A172 (cell line): ENCODE measurements at regions not wholly inside any gene's neighbourhood (a gene's known extent, or its start where the extent isn't known, plus 50 kb on each side); places are given as distances from the start of the nearest gene placed in this dataset.
A peak's percentile ranks its signal among the peaks of the same experiment; 100 is the strongest.
"Not testable (repeated sequence)": the region's sequence is repeated elsewhere in the genome, so short reads cannot be mapped to it uniquely, and the experiment has no call there.

ENCODE experiments used
- DNase-seq: peaks from one replicate; pipeline ENCODE4 v3.0.0-alpha.2; 2015; ENCODE audit warnings: low spot score

DNA sequence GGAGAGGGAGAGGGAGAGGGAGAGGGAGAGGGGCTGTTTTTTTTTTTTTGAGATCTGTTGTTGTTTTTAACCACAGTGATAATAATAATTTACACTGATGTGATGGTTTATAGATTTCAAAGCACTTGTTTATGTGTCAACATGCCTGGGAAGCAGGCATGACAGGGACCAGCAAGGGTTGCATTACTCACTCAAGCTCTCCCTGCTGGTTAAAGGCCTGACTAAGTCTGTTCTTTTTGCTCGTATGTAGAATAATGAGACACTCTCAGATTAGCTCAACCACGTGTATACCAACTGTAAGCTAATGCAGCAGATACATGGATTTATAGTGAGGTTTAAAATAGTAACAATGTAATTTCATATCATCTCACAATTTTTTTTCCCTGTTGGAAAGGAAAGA, 134.6 kb upstream of the BOD1L1 start:
- DNase-seq = no peak

DNA sequence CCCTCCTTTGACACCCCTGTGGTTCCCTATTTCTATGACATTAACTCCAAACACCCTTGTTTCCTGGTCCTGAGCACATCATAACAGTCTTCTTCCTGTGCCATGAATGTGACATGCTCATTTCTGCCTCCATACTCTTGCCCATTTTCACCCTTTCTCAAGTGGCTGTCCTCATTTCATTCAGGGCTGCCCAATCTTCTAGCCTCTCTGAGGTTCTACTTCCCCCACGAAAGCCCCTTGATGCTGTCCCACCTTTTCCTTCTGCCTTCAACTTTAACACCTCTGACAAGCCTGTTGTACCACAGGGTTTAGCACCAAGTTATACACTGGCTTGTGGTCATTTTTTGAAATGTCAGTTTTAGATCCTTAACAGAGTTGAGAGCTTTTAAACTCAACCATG, 136.2 kb upstream of the BOD1L1 start:
- DNase-seq = no peak

DNA sequence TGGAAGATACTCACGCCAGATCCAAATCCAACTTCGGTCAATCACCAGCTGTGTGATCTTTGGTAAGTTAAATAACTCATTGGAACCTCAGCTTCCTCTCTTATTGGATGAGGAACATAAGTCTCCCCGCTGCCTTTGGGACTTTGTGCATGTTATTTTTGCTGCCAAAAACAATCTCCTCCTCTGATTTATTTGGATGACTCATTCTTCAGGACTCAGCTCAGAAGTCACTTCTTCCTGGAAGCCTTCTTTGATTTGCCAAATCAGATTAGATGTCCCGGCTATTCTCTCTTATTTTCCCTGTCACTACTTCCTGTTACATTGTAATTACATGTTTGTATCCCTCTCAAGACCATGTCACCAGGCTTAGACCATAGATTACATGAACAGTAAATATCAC, 138.0 kb upstream of the BOD1L1 start:
- DNase-seq = peak; percentile 55

DNA sequence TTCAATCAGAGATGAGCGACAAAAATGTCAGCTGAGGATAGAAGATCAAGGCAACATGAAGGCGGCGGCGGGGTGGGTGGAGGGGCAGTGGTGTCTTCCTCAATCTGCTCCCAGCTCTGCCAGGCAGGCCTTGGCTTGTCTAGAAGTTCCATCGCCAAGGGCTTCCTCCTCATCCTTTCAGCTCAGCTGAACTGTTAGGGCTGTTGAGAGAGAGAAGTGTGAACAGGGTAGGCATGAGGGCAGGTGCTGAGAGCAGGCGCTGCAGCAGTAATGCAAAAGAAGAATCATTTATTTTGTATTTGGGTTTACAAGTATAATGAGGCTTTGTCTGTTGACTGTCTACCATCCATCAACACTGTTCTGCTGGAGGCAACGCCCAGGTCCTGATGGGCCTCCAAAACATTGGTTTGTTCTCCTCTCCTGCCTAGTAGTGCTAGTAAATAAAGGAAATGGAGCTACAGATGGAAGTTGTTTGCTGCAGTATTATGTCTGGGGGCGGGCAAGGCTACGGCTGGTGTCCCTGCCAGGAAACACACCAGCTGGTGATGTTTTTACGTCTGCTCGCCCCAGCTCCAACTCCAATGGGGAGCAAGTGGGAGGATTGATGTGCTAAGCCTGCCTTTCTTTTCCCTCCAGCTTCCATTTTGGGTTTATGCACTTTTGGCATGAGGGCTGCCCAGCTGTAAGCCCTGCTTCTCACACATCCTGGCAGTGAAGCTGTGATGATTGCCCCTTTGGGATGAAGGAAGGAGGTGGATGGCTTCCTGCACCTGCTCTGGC, 139.4 kb upstream of the BOD1L1 start:
- DNase-seq = no peak

DNA sequence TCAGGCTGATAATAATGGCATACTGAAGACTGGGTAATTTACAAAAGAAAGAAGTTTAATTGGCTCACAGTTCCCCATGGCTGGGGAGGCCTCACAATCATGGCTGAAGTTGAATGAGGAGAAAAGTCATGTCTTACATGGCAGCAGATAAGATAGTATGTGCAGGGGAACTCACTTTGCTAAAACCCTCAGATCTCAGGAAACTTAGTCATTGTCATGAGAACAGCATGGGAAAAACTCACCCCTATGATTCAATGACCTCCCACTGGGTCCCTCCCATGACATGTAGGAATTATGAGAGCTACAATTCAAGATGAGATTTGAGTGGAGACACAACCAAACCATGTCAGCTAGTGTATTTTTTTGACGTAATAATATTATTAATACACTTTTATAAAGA, 149.8 kb upstream of the BOD1L1 start:
- DNase-seq = no peak

DNA sequence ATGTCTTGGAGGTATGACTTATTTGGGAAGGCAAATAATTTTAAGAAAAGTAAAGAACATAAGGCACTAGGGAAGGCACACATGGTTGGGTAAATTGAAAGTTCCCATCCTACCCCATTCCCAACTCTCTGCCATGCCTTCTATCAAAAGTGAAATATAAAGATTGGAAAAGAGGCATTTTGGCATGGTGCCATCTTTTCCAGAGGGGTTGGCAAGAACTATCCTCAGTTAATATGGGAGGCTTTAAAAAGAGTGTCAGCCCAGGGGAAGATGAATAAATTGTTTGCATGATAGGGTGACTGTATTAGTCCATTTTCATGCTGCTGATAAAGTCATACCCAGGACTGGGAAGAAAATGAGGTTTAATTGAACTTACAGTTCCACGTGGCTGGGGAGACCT, 150.8 kb upstream of the BOD1L1 start:
- DNase-seq = no peak

DNA sequence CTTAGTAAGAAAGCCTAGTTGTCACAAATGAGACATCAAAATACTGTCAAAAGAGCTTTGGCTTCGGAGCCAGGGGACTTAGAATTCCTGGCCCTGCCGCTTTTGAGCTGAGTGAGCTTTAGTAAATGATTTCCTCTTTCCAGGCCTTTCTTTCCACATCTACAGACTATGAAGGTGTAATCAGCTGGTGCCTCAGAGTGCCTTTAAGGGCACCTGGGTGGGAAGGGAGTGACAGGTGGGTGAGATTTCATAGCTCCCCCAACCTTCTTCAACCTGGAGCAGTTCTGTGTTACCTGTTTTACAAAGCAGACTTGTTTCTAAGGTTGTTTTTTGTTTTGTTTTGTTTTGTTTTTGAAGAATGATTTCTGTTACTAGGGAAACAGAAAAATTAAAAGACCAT, 154.7 kb upstream of the BOD1L1 start:
- no peak for DNase-seq

DNA sequence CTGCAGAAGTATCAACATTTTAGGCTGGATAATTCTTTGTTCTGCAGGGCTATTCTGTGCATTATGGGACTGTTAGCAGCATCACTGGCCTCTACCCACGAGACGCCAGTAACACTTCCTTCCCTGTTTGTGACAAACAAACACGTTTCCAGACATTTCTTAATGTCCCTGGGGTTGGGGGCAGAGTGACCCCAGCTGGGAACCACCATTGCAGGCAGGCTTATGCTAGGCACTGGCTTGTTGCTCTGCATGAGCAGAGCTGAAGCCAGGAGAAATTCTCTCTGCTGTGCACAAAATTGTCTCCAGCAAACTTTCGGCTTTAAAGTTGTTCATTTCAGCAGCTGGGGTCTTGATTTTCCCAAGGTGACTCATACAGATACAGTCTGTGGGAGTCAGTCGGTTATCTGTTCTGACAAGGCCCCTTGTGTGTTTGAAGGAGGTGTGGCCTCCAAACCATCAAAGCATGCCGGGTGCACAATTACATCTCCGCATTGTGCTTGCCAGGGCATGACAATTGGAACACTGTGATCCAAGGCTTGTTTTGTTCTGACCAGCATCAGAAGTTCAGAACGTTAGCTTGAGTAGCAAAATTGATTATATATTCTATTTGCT, 156.4 kb upstream of the BOD1L1 start:
- DNase-seq = peak; percentile 25

DNA sequence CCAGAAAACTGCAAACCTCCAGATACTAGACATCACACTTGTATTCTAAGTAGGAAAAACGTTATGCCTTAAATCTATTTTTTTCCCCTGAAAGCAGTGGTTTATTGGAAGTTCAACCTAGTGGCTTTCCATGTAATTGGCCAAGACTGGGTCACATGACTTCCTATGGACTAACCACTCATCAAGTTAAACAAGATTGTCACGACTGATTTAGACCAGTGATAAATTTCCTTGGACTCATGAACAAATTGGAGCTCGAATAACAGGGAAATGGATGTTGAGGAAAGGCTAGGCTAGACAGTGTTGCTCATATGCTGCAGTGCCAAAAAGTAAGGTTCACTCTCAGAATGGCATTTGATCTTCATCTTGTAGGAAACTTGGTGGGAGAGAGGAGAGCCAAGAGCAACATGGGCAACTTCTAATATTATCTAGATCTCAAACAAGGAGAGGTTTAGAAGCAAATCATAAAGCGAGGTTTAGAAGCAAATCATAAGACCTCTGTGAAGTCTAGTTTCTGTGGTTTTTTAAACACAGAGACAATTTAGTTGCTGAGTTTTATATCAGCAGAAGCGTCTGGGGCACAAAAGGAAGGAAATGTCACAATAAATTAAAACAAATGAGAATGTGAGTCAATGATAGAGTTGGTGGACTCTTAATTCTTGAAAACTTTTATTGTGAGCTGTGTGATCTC, 165.6 kb upstream of the BOD1L1 start:
- no peak for DNase-seq

DNA sequence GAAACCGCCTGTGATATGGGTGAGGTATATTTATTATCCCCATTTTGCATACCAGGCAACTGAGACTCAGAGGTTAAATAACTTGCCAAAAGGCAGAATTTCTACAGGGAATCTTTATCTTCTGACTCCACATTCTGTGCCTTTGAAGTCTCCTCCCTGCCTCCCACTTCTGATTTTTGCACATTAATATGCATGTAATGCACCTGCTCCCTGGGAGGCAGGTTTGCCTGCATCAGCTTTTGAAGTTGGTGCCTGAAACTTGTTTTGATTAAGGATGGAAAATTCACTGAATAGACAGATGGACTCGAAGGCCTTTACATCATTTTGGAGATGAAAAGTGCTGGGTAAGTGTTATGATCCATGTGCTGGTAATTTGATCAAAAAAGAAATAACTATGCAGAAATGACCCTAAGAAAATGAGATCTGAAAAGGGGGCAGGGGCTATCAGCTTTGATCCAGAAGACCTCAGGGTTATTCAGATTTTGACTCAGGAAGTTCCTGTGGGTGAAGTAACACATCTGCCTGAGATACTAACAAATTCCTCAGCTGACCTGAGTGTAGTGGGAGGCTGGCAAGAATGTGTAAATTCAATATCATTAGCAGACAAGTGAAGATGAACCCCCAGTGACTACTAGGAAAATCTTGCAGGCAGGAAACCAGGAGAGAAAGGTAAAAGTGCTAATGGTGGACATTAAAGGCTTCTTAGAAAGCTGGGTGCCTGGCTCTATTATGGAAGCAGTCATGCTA, 167.5 kb upstream of the BOD1L1 start:
- no peak for DNase-seq

DNA sequence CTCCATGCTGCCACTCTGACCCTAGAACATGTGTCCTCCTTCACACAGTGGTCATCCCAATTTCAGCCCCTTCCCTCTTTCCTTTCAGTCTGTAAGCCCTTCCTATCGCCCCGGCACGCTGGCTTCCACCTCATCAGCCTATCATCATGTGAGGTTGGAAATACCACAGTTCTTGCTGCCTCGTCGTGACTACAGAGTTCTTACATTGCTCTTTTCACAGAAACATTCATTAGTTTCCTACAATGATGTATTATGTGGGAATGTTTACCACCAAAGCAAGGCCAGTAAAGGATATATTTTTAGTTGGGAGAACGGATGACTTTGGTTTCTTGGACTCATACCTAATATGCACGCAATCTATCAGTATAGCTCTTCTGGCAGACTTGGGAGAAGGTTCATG, 169.5 kb upstream of the BOD1L1 start:
- no peak for DNase-seq

DNA sequence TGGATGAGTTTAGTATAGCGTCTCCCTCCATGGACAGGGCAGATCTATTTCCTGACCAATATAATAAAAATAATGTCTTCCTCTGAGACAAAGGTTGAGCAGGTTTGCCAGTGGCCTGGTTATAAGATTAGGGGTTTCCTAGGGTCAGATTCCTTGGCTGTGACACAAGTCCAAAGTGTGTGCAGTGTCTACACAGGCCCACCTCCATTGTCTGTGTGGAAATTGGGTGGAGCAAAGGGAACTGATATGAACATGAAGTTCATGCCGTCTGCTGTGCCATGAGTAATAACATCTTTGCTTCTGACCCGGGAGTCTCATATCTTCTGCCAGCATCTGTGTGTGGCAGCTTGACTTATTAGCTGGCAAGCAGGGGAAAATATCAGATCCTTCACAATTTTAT, 187.7 kb upstream of the BOD1L1 start:
- DNase-seq = no peak

DNA sequence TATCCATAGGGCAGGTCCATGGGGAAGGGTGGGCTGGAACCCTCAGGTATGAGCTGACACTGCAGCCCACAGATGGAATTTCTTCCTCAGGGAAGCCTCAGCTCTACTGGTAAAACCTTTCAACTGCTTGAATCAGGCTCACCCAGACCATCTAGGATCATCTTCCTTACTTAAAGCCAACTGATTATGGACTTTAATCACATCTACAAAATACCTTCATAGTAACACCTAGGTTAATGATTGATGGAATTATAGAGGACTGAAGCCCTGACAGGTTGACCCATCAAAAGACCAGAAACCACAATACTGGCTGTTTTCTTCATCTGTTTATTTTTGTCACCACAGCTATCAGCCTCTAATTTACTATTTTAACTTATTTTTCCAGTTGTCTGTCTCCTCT, 188.9 kb upstream of the BOD1L1 start:
- DNase-seq = no peak

DNA sequence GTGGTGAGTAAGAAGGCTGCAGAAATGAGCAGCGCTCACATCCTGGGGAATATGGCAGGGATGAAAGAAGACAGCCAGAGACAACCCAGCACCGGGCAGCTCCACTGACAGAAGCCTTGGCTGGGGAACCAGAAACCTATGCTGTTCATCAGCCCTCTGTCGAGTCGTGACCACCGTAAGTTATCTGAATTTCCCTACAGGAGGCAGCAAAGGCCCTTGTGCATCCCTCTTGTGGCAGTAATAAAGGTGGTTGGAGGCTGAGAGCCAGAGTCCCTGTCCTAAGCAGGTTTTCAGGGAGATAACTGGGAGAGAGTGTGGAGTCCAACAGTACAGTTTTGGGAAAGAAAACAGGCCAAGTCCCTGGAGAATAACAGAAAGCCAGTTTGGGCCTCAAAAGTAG, 194.0 kb upstream of the BOD1L1 start:
- DNase-seq = no peak

DNA sequence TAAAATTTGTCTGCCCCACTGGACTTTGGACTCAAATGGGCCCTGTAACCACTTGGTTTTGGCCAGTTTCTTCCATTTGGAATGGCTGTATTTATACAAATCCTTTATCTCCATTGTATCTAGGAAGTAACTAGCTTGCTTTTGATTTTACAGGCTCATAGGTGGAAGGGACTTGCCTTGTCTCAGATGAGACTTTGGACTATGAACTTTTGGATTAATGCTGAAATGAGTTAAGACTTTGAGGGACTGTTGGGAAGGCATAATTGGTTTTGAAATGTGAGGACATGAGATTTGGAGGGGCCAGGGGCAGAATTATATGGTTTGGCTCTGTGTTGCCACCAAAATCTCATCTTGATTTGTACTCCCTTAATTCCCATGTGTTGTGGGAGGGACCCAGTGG, 198.3 kb upstream of the BOD1L1 start:
- not testable (repeated sequence) for DNase-seq

DNA sequence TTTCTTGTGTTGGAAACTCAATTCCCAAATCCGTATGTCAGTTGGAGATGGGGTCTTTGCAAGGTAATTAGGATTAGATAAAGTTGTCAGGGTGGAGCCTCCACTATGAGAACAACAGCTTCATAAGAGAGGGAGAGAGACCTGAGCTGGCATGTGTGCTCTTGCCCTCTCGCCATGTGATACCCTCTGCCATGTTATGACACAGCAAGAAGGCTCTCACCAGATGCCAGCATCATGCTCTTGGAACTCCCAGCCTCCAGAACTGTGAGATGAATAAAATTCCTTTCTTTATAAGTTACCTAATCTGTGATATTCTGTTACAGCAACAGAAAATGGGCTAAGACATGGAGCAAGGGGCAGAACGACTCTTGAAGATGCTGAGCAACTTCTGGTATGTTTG, 201.9 kb upstream of the BOD1L1 start:
- DNase-seq = no peak

DNA sequence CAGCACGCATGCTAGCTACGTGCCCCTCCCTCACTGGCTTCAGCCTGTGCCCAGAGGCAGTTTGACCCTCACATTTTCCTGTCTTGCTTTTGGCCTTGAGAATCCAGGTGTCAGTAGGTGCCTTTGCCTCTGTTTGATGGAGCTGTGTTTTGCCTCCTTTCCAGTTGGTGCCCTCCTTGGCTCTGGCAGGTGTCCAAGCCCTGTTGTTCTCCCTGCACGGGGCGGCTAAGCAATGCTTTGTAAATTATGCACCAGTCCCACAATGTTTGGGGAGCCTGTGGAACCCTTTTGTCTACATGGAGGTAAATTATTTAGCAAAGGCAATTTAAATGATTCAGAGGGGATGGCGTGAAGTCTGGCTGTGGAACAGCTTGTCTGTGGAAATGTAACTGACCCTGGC, 202.9 kb upstream of the BOD1L1 start:
- DNase-seq = no peak

DNA sequence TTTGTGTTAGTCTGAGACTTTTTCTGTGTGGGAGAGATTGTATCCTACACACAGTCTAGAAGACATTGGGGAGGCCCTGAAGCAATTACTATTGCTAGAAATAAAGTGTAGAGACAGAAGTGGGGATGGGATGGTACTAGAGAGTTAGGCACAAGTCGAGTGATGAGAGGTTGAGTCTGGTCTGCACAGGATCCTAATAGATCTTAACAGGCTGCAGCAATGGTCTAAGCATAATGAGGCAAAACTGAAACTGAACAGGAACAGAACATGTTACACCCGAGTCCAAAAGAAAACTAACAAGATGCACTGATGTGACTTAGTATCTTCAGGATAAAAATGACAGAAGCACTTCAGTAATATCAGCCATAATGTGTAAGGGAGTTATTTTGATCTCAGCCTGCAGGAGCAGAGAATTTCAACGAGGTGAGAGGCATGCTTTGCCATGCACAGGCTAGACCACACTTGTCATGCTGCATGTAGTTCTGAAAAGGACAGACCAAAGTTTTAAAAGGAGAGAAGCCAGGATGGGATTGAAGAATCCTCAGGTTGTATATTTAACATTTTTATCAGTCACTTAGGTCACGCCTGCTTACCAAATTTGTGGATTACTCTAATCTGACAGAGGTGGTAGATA, 205.8 kb upstream of the BOD1L1 start:
- DNase-seq = no peak

DNA sequence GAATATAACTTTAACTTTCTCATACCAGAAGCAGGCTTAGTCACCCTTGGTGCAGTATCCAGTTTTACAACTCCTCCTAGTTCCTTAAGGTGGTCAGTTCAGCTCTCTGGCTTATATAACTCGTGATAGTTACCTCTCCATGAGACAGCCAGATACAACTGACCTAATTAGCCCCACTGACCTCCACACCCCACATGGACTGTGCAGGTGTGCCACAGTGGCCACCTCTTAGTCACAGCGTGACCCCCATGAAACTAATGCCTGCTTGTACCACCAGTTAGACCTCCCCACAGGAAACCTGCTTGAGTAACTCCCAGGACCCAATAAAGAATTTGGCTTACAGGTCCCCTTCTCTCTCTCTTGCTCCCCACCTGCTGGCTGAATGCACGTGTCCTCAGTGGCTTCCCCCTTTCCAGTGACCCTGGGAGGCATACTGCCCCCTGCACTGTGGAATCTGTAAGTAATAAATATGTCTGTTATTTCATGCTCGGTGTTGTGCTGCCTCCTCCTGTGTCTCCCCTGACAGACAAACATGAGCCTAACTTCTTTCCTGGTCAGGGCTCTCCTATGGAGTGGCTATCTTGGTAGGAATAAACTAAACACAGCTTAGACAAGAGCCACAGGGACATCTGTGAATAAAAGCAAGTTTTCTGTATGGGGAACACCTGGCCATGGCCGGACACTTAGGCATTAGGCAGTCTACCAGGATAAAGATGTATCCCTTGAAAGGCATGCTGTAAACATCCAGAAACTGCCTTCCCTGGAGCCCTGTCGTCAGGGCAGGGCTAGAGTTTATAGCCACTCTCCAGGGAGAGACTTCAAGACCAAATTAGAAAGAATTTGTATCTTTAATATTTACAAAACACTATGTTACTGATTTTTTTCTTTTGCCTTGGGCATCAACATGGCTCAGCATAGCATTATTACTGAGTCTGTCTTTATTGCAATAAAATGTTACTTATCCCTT, 209.7 kb upstream of the BOD1L1 start:
- no peak for DNase-seq

DNA sequence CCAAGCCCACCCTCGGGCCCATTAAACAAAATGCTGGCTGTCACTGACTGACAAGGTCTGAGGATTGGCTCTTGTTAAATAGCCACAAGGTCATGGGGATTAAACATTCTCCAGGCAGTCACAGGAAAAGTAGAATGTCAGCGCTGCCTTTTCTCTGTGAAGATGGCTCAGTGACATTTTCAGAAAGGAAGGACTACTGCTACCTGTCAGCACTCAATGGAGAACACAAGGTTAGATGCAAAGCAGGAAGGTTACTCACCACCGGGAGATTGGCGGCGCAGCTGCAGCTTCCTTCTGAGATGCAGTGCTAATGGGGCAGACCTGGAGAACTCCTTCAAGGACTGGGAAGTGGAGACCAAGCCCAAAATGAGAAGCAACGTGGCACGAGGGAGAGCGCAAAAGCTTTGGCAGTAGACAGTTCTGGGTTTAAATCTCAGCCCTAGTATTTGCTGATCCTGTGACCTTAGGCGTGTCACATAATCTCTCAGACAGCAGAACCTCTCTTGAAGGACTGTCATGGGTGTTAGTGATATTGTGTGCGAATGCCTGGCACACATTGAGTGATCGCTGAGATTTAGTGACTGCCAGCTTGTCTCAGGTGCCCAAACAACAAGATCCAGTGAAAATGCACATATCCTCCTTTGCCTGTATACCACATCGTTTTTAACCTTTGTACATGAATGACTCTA, 213.1 kb upstream of the BOD1L1 start:
- no peak for DNase-seq
